HEK293 (cell line): ENCODE measurements at regions not wholly inside any gene's neighbourhood (a gene's known extent, or its start where the extent isn't known, plus 50 kb on each side); places are given as distances from the start of the nearest gene placed in this dataset.

Experiments
- CTCF ChIA-PET: fragments of 350-600 bp; formaldehyde crosslinking; extraction: SDS; loops from one replicate; lab custom pipeline; 2021; ENCODE audit warnings: antibody characterized with exemption; lab: Yijun Ruan, JAX
- POLR2A ChIA-PET: fragments of 300-600 bp; formaldehyde crosslinking; extraction: SDS; loops from one replicate; lab custom pipeline; 2020; ENCODE audit warnings: antibody characterized with exemption, inconsistent platforms; lab: Yijun Ruan, JAX
- H3K27ac ChIP-seq: fragments of 200-500 bp; sonication (Bioruptor generic); 2 replicates; pipeline ENCODE4 v1.5.1; 2014; ENCODE audit warnings: low read depth, low read length, control low read depth, inconsistent platforms; ENCODE audit errors: extremely low read depth
- H3K36me3 ChIP-seq, 2 experiments: fragments of 200-500 bp in 1 of 2; sonication (Bioruptor generic) in 1 of 2; 1 replicate in 1 of 2; 2 replicates in 1 of 2; pipeline ENCODE4 v1.5.1; 2014 to 2017; ENCODE audit warnings: inconsistent platforms in 2 of 2, low read length in 2 of 2; ENCODE audit not compliant: control insufficient read depth in 2 of 2, insufficient read depth in 1 of 2
- H3K4me1 ChIP-seq: fragments of 200-500 bp; sonication (Bioruptor generic); 2 replicates; pipeline ENCODE4 v1.5.1; 2014; ENCODE audit warnings: mild to moderate bottlenecking, low read length, inconsistent platforms; ENCODE audit not compliant: control insufficient read depth, insufficient read depth
- H3K4me3 ChIP-seq: 2 replicates; pipeline ENCODE4 v1.5.1; 2011; ENCODE audit warnings: low read depth, mild to moderate bottlenecking, control low read depth, low read length, moderate library complexity
- H3K9me3 ChIP-seq: fragments of 200-500 bp; sonication (Bioruptor generic); 2 replicates; pipeline ENCODE4 v1.5.1; 2014; ENCODE audit warnings: low read depth, low read length, inconsistent platforms; ENCODE audit not compliant: control insufficient read depth, insufficient read depth
- CTCF ChIP-seq: fragments of 450-650 bp; formaldehyde crosslinking; IDR thresholded peaks from 2 replicates; pipeline ENCODE4 v1.5.1; 2016; ENCODE audit warnings: missing biosample characterization, missing genetic modification characterization
- GLIS1 ChIP-seq: fragments of 450-650 bp; formaldehyde crosslinking; IDR thresholded peaks from 2 replicates; pipeline ENCODE4 v1.5.1; 2016; ENCODE audit warnings: missing biosample characterization, missing genetic modification characterization
- INSM2 ChIP-seq: fragments of 450-650 bp; formaldehyde crosslinking; IDR thresholded peaks from 2 replicates; pipeline ENCODE4 v1.5.1; 2016; ENCODE audit warnings: missing biosample characterization, missing genetic modification characterization
- KLF1 ChIP-seq: fragments of 450-650 bp; formaldehyde crosslinking; IDR thresholded peaks from 2 replicates; pipeline ENCODE4 v1.5.1; 2016; ENCODE audit warnings: missing biosample characterization, missing genetic modification characterization
- KLF10 ChIP-seq: fragments of 450-650 bp; IDR thresholded peaks from 2 replicates; pipeline ENCODE4 v1.5.1; 2018; ENCODE audit warnings: missing biosample characterization, mild to moderate bottlenecking, missing genetic modification characterization
- OVOL3 ChIP-seq: fragments of 450-650 bp; formaldehyde crosslinking; IDR thresholded peaks from 2 replicates; pipeline ENCODE4 v1.5.1; 2016; ENCODE audit warnings: missing biosample characterization, missing genetic modification characterization
- SP3 ChIP-seq: fragments of 450-650 bp; formaldehyde crosslinking; IDR thresholded peaks from 2 replicates; pipeline ENCODE4 v1.5.1; 2016; ENCODE audit warnings: missing biosample characterization, missing genetic modification characterization
- TSHZ1 ChIP-seq: fragments of 450-650 bp; formaldehyde crosslinking; IDR thresholded peaks from 2 replicates; pipeline ENCODE4 v1.5.1; 2016; ENCODE audit warnings: missing biosample characterization, missing genetic modification characterization, borderline replicate concordance
- WT1 ChIP-seq: fragments of 450-650 bp; formaldehyde crosslinking; IDR thresholded peaks from 2 replicates; pipeline ENCODE4 v1.5.1; 2016; ENCODE audit warnings: missing biosample characterization, missing genetic modification characterization
- ZIC2 ChIP-seq: fragments of 450-650 bp; formaldehyde crosslinking; IDR thresholded peaks from 2 replicates; pipeline ENCODE4 v1.5.1; 2016; ENCODE audit warnings: missing biosample characterization, missing genetic modification characterization
- ZNF114 ChIP-seq: fragments of 450-650 bp; formaldehyde crosslinking; IDR thresholded peaks from 2 replicates; pipeline ENCODE4 v1.5.0; 2017; ENCODE audit warnings: missing biosample characterization, missing genetic modification characterization
- ZNF280D ChIP-seq: fragments of 450-650 bp; formaldehyde crosslinking; IDR thresholded peaks from 2 replicates; pipeline ENCODE4 v1.5.1; 2016; ENCODE audit warnings: missing biosample characterization, missing genetic modification characterization
- ZNF335 ChIP-seq: fragments of 450-650 bp; formaldehyde crosslinking; conservative IDR thresholded peaks from 2 replicates; pipeline ENCODE4 v1.5.1; 2016; ENCODE audit warnings: missing biosample characterization, missing genetic modification characterization
- ZNF341 ChIP-seq: fragments of 450-650 bp; formaldehyde crosslinking; IDR thresholded peaks from 2 replicates; pipeline ENCODE4; 2016; ENCODE audit warnings: low read depth, missing biosample characterization, missing genetic modification characterization
- ZNF48 ChIP-seq: fragments of 450-650 bp; formaldehyde crosslinking; IDR thresholded peaks from 2 replicates; pipeline ENCODE4 v1.5.1; 2016; ENCODE audit warnings: missing biosample characterization, missing genetic modification characterization
- ZNF513 ChIP-seq: fragments of 450-650 bp; IDR thresholded peaks from 2 replicates; pipeline ENCODE4 v1.5.1; 2018; ENCODE audit warnings: missing biosample characterization, missing genetic modification characterization
- ZNF654 ChIP-seq: fragments of 450-650 bp; formaldehyde crosslinking; IDR thresholded peaks from 2 replicates; pipeline ENCODE4 v1.5.1; 2016; ENCODE audit warnings: low read depth, missing biosample characterization, missing genetic modification characterization
- ZNF658 ChIP-seq: fragments of 450-650 bp; formaldehyde crosslinking; IDR thresholded peaks from 2 replicates; pipeline ENCODE4; 2016; ENCODE audit warnings: missing biosample characterization, missing genetic modification characterization
- ZNF701 ChIP-seq: fragments of 450-650 bp; formaldehyde crosslinking; IDR thresholded peaks from 2 replicates; pipeline ENCODE4 v1.5.1; 2016; ENCODE audit warnings: missing biosample characterization, missing genetic modification characterization
- ZNF776 ChIP-seq: fragments of 450-650 bp; formaldehyde crosslinking; IDR thresholded peaks from 2 replicates; pipeline ENCODE4 v1.5.0; 2017; ENCODE audit warnings: missing biosample characterization, missing genetic modification characterization, borderline replicate concordance
- ZNF777 ChIP-seq: fragments of 450-650 bp; formaldehyde crosslinking; IDR thresholded peaks from 2 replicates; pipeline ENCODE4 v1.5.1; 2017; ENCODE audit warnings: missing biosample characterization, missing genetic modification characterization, borderline replicate concordance

- no peaks in the 10 kb centered on the region for H3K36me3 ChIP-seq
- H3K27ac ChIP-seq, result no peak overlapping the region
- ChIA-PET POLR2A (no interaction called here), CTCF (interaction anchor here (0.6 to 6.1 kb wide), 6 partner anchors 185 to 676 kb away, joined by 3 to 60 read pairs (median 5); no protein-coding TSS in a partner anchor)
- no peaks in the 10 kb centered on the region for H3K9me3 ChIP-seq
- H3K4me3 ChIP-seq, result no peak overlapping the region
- no peaks in the 10 kb centered on the region for H3K4me1 ChIP-seq
- TF ChIP-seq KLF10 (tag by site-specific recombination) (0 out of 2 replicates have a peak, but pooled peaks have one; percentile 47), GLIS1 (tag by site-specific recombination) (peak; percentile 77), WT1 (tag by site-specific recombination) (no peak), ZNF776 (tag by site-specific recombination) (no peak), ZNF114 (tag by site-specific recombination) (no peak), KLF1 (tag by site-specific recombination) (peak; percentile 67)
Observed at GRCh38 chr4:41883988-41884734, 51.1 kb upstream of the TMEM33 start.

GRCh38 chr4:41882625-41883347, 52.4 kb upstream of the TMEM33 start:
- CTCF ChIA-PET, result interaction anchor here (0.6 to 6.1 kb wide), 11 partner anchors 21 to 606 kb away, joined by 3 to 60 read pairs (median 4); partner anchors contain the start of gene SLC30A9
- peak overlapping the region; percentile 35; the same call in 1 of the 2 replicates for H3K4me3 ChIP-seq
- H3K27ac ChIP-seq, result no peak overlapping the region
- TF ChIP-seq ZNF280D (tag by site-specific recombination) (no peak), TSHZ1 (tag by site-specific recombination) (no peak), ZNF513 (tag by site-specific recombination) (no peak), KLF10 (tag by site-specific recombination) (no peak), CTCF (tag by site-specific recombination) (0 out of 2 replicates have a peak, but pooled peaks have one; percentile 22), ZNF777 (tag by site-specific recombination) (no peak), ZNF335 (tag by site-specific recombination) (peak; percentile 86), ZNF341 (no peak), INSM2 (no peak), OVOL3 (tag by site-specific recombination) (no peak), ZNF48 (no peak), ZNF654 (tag by site-specific recombination) (peak; percentile 40), ZNF701 (tag by site-specific recombination) (no peak), ZNF658 (tag by site-specific recombination) (no peak), SP3 (tag by site-specific recombination) (no peak), ZIC2 (tag by site-specific recombination) (no peak)

More at GRCh38 chr4:41882625-41883347, 52.4 kb upstream of the TMEM33 start:
- no peaks in the 10 kb centered on the region for H3K36me3 ChIP-seq
- no peaks in the 10 kb centered on the region for H3K9me3 ChIP-seq
- POLR2A ChIA-PET, result no interaction called here
- H3K4me1 ChIP-seq, result no peaks in the 10 kb centered on the region
